ENCODE measurements at regions not wholly inside any gene's neighbourhood (a gene's known extent, or its start where the extent isn't known, plus 50 kb on each side); places are given as distances from the start of the nearest gene placed in this dataset.

DNA sequence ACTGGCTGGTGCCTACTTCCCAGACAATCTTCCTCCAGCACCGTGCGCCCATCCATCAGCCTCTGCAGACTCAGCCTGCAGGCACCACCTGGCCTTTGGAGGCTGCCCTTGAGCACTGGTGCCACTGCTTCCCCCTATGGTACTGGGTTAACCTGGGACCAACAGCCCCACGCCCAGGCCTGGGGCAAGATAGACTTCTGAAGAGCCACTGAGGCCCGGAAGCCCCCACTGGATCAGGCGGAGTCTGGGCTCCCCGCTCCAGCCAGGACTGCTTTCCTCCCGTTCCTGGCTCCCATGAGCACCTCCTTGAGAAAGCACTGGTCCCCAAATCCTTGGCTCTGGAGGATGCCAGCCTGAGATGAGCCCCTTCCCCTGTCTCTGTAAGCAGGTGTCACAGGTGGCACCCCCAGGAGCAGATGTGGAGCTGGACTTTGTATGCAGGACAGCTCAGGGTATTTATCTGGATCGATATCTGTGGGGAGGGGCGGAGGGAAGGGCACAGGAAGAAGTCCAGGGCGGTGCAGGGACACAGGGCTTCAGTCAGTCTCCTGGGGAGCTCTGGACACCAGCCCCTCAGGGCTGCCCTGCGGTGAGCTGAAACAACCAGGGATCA lies 206.5 kb upstream of the PPP2R2D start:
- H3K9me2 ChIP-seq (replicated peaks; ENCODE audit: control insufficient read depth, low read length), result no peaks in the 10 kb centered on the region
- H3K4me3 ChIP-seq (ENCODE audit: low read length), result no peak overlapping the region
- H4K20me1 ChIP-seq (ENCODE audit: control insufficient read depth, insufficient read depth, low read depth, low read length), result no peaks in the 10 kb centered on the region
- H3K79me2 ChIP-seq (ENCODE audit: control insufficient read depth, low read length), result no peaks in the 10 kb centered on the region
- TF ChIP-seq, protein P1, sequence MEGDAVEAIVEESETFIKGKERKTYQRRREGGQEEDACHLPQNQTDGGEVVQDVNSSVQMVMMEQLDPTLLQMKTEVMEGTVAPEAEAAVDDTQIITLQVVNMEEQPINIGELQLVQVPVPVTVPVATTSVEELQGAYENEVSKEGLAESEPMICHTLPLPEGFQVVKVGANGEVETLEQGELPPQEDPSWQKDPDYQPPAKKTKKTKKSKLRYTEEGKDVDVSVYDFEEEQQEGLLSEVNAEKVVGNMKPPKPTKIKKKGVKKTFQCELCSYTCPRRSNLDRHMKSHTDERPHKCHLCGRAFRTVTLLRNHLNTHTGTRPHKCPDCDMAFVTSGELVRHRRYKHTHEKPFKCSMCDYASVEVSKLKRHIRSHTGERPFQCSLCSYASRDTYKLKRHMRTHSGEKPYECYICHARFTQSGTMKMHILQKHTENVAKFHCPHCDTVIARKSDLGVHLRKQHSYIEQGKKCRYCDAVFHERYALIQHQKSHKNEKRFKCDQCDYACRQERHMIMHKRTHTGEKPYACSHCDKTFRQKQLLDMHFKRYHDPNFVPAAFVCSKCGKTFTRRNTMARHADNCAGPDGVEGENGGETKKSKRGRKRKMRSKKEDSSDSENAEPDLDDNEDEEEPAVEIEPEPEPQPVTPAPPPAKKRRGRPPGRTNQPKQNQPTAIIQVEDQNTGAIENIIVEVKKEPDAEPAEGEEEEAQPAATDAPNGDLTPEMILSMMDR (IDR thresholded peaks at IDR 0.05; ENCODE audit: low read depth, low read length, poor library complexity, severe bottlenecking), result no peak
- TF ChIP-seq EZH2phosphoT487 (IDR thresholded peaks at IDR 0.05; ENCODE audit: borderline replicate concordance, low read length), result no peak
- no peaks in the 10 kb centered on the region for H3K36me3 ChIP-seq (ENCODE audit: control insufficient read depth, low read length)
- H3K27ac ChIP-seq (ENCODE audit: low read depth, low read length), result no peak overlapping the region
- no peaks in the 10 kb centered on the region for H3F3A ChIP-seq (ENCODE audit: control insufficient read depth, insufficient read depth)
- no peaks in the 10 kb centered on the region for H3K27me3 ChIP-seq (ENCODE audit: control insufficient read depth, low read length)
- no peak overlapping the region for H3K4me2 ChIP-seq (ENCODE audit: low read length)
- H3K9me3 ChIP-seq (ENCODE audit: control insufficient read depth, insufficient read depth, low read length), result no peaks in the 10 kb centered on the region
- no peaks in the 10 kb centered on the region for H3K4me1 ChIP-seq (ENCODE audit: control insufficient read depth, low read length)

DNA sequence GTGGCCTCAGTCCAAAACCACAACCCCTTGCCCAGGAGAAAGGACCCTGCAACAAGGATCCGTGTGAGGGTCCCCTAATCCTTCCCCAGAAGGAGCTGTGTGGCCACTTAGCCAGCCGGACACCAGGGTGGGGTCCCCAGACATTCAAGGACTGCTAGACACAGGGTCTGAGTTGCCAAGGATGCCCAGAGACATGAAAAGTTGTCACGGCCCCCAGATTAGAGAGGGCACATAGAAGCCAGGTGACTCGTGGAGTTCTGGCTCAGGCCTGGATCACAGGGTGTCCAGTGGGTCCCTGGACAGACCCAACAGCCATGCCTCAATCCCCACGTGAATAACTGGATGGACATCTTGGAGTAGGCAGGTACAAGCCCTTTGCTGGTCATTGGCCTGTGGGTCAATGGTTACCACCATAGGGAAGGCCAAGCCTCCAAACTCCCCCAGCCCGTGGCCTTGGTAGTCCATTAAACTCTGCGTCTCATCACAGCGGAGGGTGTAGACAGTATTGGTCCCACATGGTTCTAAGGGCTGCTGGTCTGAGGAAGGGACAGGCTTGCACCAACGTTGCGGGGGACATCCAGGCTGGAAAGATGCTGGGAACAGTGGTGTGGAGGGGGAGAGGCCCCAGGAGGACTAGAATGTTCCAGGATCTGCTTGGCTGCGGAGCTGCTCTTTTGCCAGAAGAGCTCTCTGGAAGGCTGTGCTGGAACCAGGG lies 205.9 kb upstream of the PPP2R2D start:
- Histone ChIP-seq H3K9me2 (replicated peaks; ENCODE audit: control insufficient read depth, low read length) (no peaks in the 10 kb centered on the region), H3K27me3 (ENCODE audit: control insufficient read depth, low read length) (no peaks in the 10 kb centered on the region), H3K4me3 (ENCODE audit: low read length) (no peak overlapping the region), H3K4me2 (ENCODE audit: low read length) (no peak overlapping the region), H3K79me2 (ENCODE audit: control insufficient read depth, low read length) (no peaks in the 10 kb centered on the region), H3K4me1 (ENCODE audit: control insufficient read depth, low read length) (no peaks in the 10 kb centered on the region), H3K36me3 (ENCODE audit: control insufficient read depth, low read length) (no peaks in the 10 kb centered on the region), H3F3A (ENCODE audit: control insufficient read depth, insufficient read depth) (no peaks in the 10 kb centered on the region), H4K20me1 (ENCODE audit: control insufficient read depth, insufficient read depth, low read depth, low read length) (no peaks in the 10 kb centered on the region), H3K9me3 (ENCODE audit: control insufficient read depth, insufficient read depth, low read length) (no peaks in the 10 kb centered on the region), H3K27ac (ENCODE audit: low read depth, low read length) (no peak overlapping the region)
- TF ChIP-seq, protein P1 (IDR thresholded peaks at IDR 0.05; ENCODE audit: low read depth, low read length, poor library complexity, severe bottlenecking), result no peak
- no peak for TF ChIP-seq EZH2phosphoT487 (IDR thresholded peaks at IDR 0.05; ENCODE audit: borderline replicate concordance, low read length)

DNA sequence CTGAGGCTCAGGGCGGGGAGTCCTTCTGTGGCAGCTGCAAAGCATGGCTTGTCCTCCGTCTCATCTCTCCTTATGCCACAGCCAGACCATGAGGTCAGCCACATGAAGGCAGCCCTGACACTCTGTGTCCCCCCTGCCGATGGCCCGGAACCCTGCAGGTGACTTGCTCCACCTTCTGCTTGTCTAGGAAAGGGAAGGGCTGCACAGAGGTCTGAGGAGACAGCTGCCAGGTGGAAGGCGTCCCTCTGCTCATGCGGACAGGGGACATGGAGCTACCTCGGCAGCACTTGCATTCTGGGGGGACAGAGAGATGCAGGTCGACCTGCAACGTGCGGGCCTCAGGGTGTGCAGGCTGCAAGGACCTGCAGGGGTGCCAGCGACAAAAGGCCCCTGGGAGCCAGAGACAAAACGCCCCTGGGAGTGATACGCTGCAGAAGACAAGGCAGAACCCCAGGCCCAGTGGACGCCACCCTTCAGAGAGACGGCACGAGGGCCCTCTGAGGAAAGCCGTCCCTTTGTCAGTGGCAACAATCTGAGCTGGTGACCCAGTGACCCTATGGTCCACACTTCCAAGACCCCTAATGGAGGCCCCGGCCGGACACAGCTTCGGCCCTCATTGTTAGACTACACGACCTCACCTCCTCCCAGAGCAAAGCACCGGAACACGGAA lies 205.2 kb upstream of the PPP2R2D start:
- no peaks in the 10 kb centered on the region for H3K27me3 ChIP-seq (ENCODE audit: control insufficient read depth, low read length)
- no peak overlapping the region for H3K27ac ChIP-seq (ENCODE audit: low read depth, low read length)
- H3F3A ChIP-seq (ENCODE audit: control insufficient read depth, insufficient read depth), result no peaks in the 10 kb centered on the region
- no peak overlapping the region for H3K4me3 ChIP-seq (ENCODE audit: low read length)
- no peaks in the 10 kb centered on the region for H3K9me2 ChIP-seq (replicated peaks; ENCODE audit: control insufficient read depth, low read length)
- no peaks in the 10 kb centered on the region for H3K36me3 ChIP-seq (ENCODE audit: control insufficient read depth, low read length)
- H4K20me1 ChIP-seq (ENCODE audit: control insufficient read depth, insufficient read depth, low read depth, low read length), result no peaks in the 10 kb centered on the region
- H3K79me2 ChIP-seq (ENCODE audit: control insufficient read depth, low read length), result no peaks in the 10 kb centered on the region
- H3K4me2 ChIP-seq (ENCODE audit: low read length), result no peak overlapping the region
- no peaks in the 10 kb centered on the region for H3K9me3 ChIP-seq (ENCODE audit: control insufficient read depth, insufficient read depth, low read length)
- no peaks in the 10 kb centered on the region for H3K4me1 ChIP-seq (ENCODE audit: control insufficient read depth, low read length)
- TF ChIP-seq, protein P1 (IDR thresholded peaks at IDR 0.05; ENCODE audit: low read depth, low read length, poor library complexity, severe bottlenecking), result no peak
- TF ChIP-seq EZH2phosphoT487 (IDR thresholded peaks at IDR 0.05; ENCODE audit: borderline replicate concordance, low read length), result no peak

Measured in DOHH2 (cell line).